CD4-positive, alpha-beta T cell (primary cell): ENCODE measurements at regions not wholly inside any gene's neighbourhood (a gene's known extent, or its start where the extent isn't known, plus 50 kb on each side); places are given as distances from the start of the nearest gene placed in this dataset.
A peak's percentile ranks its signal among the peaks of the same experiment; 100 is the strongest.

ENCODE experiments used
- ATAC-seq: fragments of 200-7000 bp; cut with Tn5 transposase; one replicate; pipeline ENCODE4 v1.10.0; 2022; ENCODE audit warnings: mild to moderate bottlenecking; ENCODE audit not compliant: poor library complexity
- CTCF ChIA-PET: fragments of 350-600 bp; sonication (Branson Sonifier 250); formaldehyde crosslinking; loops from one replicate; lab custom pipeline; 2021; ENCODE audit warnings: antibody characterized with exemption, inconsistent platforms; lab: Charles Lee
- POLR2A ChIA-PET: fragments of 350-600 bp; sonication (Branson Sonifier 250); formaldehyde crosslinking; loops from one replicate; lab custom pipeline; 2021; ENCODE audit warnings: antibody characterized with exemption, inconsistent platforms; lab: Charles Lee
- DNase-seq, 14 experiments: peaks; one replicate each; pipeline ENCODE4 v3.0.0-alpha.2; 2013 to 2020; ENCODE audit warnings: mixed read lengths in 2 of 14
- H3K27ac ChIP-seq, 2 donors: one replicate each; pipeline versions ENCODE4 v1.5.1 to v1.7.0; 2013; ENCODE audit warnings: low read length in 2 of 2, low read depth in 1 of 2, mild to moderate bottlenecking in 1 of 2
- H3K27me3 ChIP-seq, 2 experiments: 1 replicate in 1 of 2; 2 replicates in 1 of 2; pipeline versions ENCODE4 v1.6.1 to v1.7.0; 2013; ENCODE audit warnings: low read length in 2 of 2, control low read depth in 1 of 2, mild to moderate bottlenecking in 1 of 2, moderate library complexity in 1 of 2; ENCODE audit not compliant: insufficient read depth in 2 of 2, control insufficient read depth in 1 of 2
- H3K36me3 ChIP-seq: one replicate; pipeline ENCODE4 v1.6.1; 2013; ENCODE audit warnings: low read length, control low read depth; ENCODE audit not compliant: insufficient read depth
- H3K4me1 ChIP-seq: one replicate; pipeline ENCODE4 v1.6.1; 2013; ENCODE audit warnings: low read length, control low read depth; ENCODE audit not compliant: insufficient read depth
- H3K4me3 ChIP-seq: one replicate; pipeline ENCODE4 v1.5.1; 2013; ENCODE audit warnings: mild to moderate bottlenecking, low read length, moderate library complexity
- H3K9me3 ChIP-seq, 2 experiments: 1 replicate in 1 of 2; 2 replicates in 1 of 2; pipeline versions ENCODE4 v1.6.1 to v1.7.0; 2013; ENCODE audit warnings: low read length in 2 of 2, mild to moderate bottlenecking in 2 of 2, control low read depth in 1 of 2, moderate library complexity in 1 of 2; ENCODE audit not compliant: control insufficient read depth in 1 of 2, insufficient read depth in 1 of 2
- H3K27ac Mint-ChIP-seq: one replicate; pipeline ENCODE4 v1.8.0; 2020; ENCODE audit warnings: mixed read lengths
- H3K27me3 Mint-ChIP-seq: one replicate; pipeline ENCODE4 v1.8.0; 2021; ENCODE audit warnings: mixed read lengths
- H3K36me3 Mint-ChIP-seq: one replicate; pipeline ENCODE4 v1.8.0; 2021; ENCODE audit warnings: low read depth, mixed read lengths
- H3K4me1 Mint-ChIP-seq: one replicate; pipeline ENCODE4 v1.8.0; 2021; ENCODE audit warnings: low read depth, mixed read lengths
- H3K4me3 Mint-ChIP-seq: one replicate; pipeline ENCODE4 v1.8.0; 2020; ENCODE audit warnings: mild to moderate bottlenecking, mixed read lengths
- H3K9me3 Mint-ChIP-seq: one replicate; pipeline ENCODE4 v1.8.0; 2020; ENCODE audit warnings: mixed read lengths
- CTCF ChIP-seq: fragments of 200-600 bp; IDR thresholded peaks from one replicate; pipeline ENCODE4 v1.8.0; 2022; ENCODE audit warnings: antibody characterized with exemption, mild to moderate bottlenecking
- intact Hi-C, 2 experiments: fragments of 100-400 bp; cut with DNase I in 1 of 2; cut with micrococcal nuclease in 1 of 2; formaldehyde crosslinking; loops; one replicate each; pipeline versions ENCODE4 v1.15.1 to v1.9.0; 2023 to 2025; cut with DNase I, micrococcal nuclease

- Histone ChIP-seq H3K4me3 (no peak overlapping the region), H3K27ac (no peak overlapping the region), H3K36me3 (no peaks in the 10 kb centered on the region), H3K9me3 (no peaks in the 10 kb centered on the region), H3K4me1 (no peaks in the 10 kb centered on the region), H3K27me3 (no peaks in the 10 kb centered on the region)
- POLR2A ChIA-PET, result no interaction called here
- no peak for ATAC-seq
- Mint-ChIP-seq H3K36me3 (no peaks in the 10 kb centered on the region), H3K27me3 (peaks cover 4% of the 10 kb centered on the region), H3K4me1 (no peaks in the 10 kb centered on the region), H3K4me3 (no peak overlapping the region), H3K27ac (no peak overlapping the region), H3K9me3 (peaks cover 2% of the 10 kb centered on the region)
- DNase-seq, result peak in 1 of 14 experiments; percentile 37
- TF ChIP-seq CTCF, result no peak
- intact Hi-C loops, result no loop called here
- CTCF ChIA-PET, result no interaction called here
Measured at GRCh38 chr10:121157998-121158397, 306.8 kb downstream of the WDR11 start.

GRCh38 chr10:121158988-121159579, 307.9 kb downstream of the WDR11 start:
- CTCF ChIA-PET, result no interaction called here
- ATAC-seq, result no peak

GRCh38 chr10:121159670-121160069, 308.5 kb downstream of the WDR11 start:
- ATAC-seq, result no peak
- Histone ChIP-seq H3K27ac (no peak overlapping the region), H3K4me3 (no peak overlapping the region), H3K27me3 (no peaks in the 10 kb centered on the region), H3K4me1 (no peaks in the 10 kb centered on the region), H3K9me3 (no peaks in the 10 kb centered on the region), H3K36me3 (no peaks in the 10 kb centered on the region)
- DNase-seq, result no peak
- Mint-ChIP-seq H3K27me3 (no peaks in the 10 kb centered on the region), H3K9me3 (peaks cover 2% of the 10 kb centered on the region), H3K4me3 (no peak overlapping the region), H3K27ac (no peak overlapping the region), H3K4me1 (no peaks in the 10 kb centered on the region), H3K36me3 (no peaks in the 10 kb centered on the region)
- POLR2A ChIA-PET, result no interaction called here
- CTCF ChIA-PET, result no interaction called here
- intact Hi-C loops, result no loop called here
- no peak for TF ChIP-seq CTCF

More at GRCh38 chr10:121158988-121159579, 307.9 kb downstream of the WDR11 start:
- no peak for TF ChIP-seq CTCF
- Mint-ChIP-seq H3K27ac (no peak overlapping the region), H3K4me3 (no peak overlapping the region), H3K27me3 (peaks cover 2% of the 10 kb centered on the region), H3K9me3 (peaks cover 2% of the 10 kb centered on the region), H3K4me1 (no peaks in the 10 kb centered on the region), H3K36me3 (no peaks in the 10 kb centered on the region)
- Histone ChIP-seq H3K4me3 (no peak overlapping the region), H3K27ac (no peak overlapping the region), H3K36me3 (no peaks in the 10 kb centered on the region), H3K27me3 (no peaks in the 10 kb centered on the region), H3K9me3 (no peaks in the 10 kb centered on the region), H3K4me1 (no peaks in the 10 kb centered on the region)
- POLR2A ChIA-PET, result no interaction called here
- DNase-seq, result no peak
- intact Hi-C loops, result no loop called here
